HG02798 (cell line): ENCODE measurements at regions not wholly inside any gene's neighbourhood (a gene's known extent, or its start where the extent isn't known, plus 50 kb on each side); places are given as distances from the start of the nearest gene placed in this dataset.
A peak's percentile ranks its signal among the peaks of the same experiment; 100 is the strongest.

Experiments used
- ATAC-seq: cut with Tn5 transposase; IDR thresholded peaks from one replicate; pipeline ENCODE4 v1.9.1; 2021; ENCODE audit warnings: mild to moderate bottlenecking; ENCODE audit not compliant: unreplicated experiment, poor library complexity

- ATAC-seq, result no peak
These were observed 125.0 kb upstream of the EGLN3 start for GRCh38 chr14:34075826-34076225.

GRCh38 chr14:34075042-34075744 lies 124.3 kb upstream of the EGLN3 start:
- peak; percentile 39 for ATAC-seq

GRCh38 chr14:34072921-34073320 lies 122.0 kb upstream of the EGLN3 start:
- ATAC-seq, result peak; percentile 53

GRCh38 chr14:34072401-34072800 lies 121.5 kb upstream of the EGLN3 start:
- ATAC-seq, result no peak

- no peak for ATAC-seq
These were observed 120.1 kb upstream of the EGLN3 start for GRCh38 chr14:34070917-34071407.

GRCh38 chr14:34069854-34070582 lies 119.1 kb upstream of the EGLN3 start:
- no peak for ATAC-seq

GRCh38 chr14:34067587-34067986 lies 116.7 kb upstream of the EGLN3 start:
- no peak for ATAC-seq

GRCh38 chr14:34065690-34066391 lies 115.0 kb upstream of the EGLN3 start:
- no peak for ATAC-seq

GRCh38 chr14:34065236-34065635 lies 114.4 kb upstream of the EGLN3 start:
- no peak for ATAC-seq

- no peak for ATAC-seq
These were observed 113.5 kb upstream of the EGLN3 start for GRCh38 chr14:34064349-34064748.

- no peak for ATAC-seq
These were observed 112.7 kb upstream of the EGLN3 start for GRCh38 chr14:34063470-34064164.

- ATAC-seq, result no peak
These were observed 112.2 kb upstream of the EGLN3 start for GRCh38 chr14:34063042-34063441.

- ATAC-seq, result no peak
These were observed 111.6 kb upstream of the EGLN3 start for GRCh38 chr14:34062353-34062973.

GRCh38 chr14:34060651-34060999 lies 109.8 kb upstream of the EGLN3 start:
- ATAC-seq, result peak; percentile 25

GRCh38 chr14:34059925-34060650 lies 109.2 kb upstream of the EGLN3 start:
- peak; percentile 84 for ATAC-seq

GRCh38 chr14:34059037-34059924 lies 108.4 kb upstream of the EGLN3 start:
- ATAC-seq, result no peak

GRCh38 chr14:34058510-34058909 lies 107.6 kb upstream of the EGLN3 start:
- no peak for ATAC-seq

GRCh38 chr14:34056046-34056445 lies 105.2 kb upstream of the EGLN3 start:
- ATAC-seq, result no peak
